Duodenal mucosa (tissue), 2 donors: ENCODE measurements at regions not wholly inside any gene's neighbourhood (a gene's known extent, or its start where the extent isn't known, plus 50 kb on each side); places are given as distances from the start of the nearest gene placed in this dataset.
"Not testable (repeated sequence)": the region's sequence is repeated elsewhere in the genome, so short reads cannot be mapped to it uniquely, and the experiment has no call there.

Source experiments
- H3K27ac ChIP-seq: one replicate; pipeline ENCODE4 v1.7.0; 2013; ENCODE audit warnings: low read depth, low read length
- H3K27me3 ChIP-seq, 2 donors: one replicate each; pipeline ENCODE4 v1.7.0; 2013; ENCODE audit warnings: low read length in 2 of 2, control low read depth in 1 of 2; ENCODE audit not compliant: insufficient read depth in 2 of 2, control insufficient read depth in 1 of 2
- H3K36me3 ChIP-seq, 2 donors: one replicate each; pipeline ENCODE4 v1.7.0; 2013; ENCODE audit warnings: low read length in 2 of 2, control low read depth in 1 of 2; ENCODE audit not compliant: insufficient read depth in 2 of 2, control insufficient read depth in 1 of 2
- H3K4me1 ChIP-seq, 2 donors: one replicate each; pipeline ENCODE4 v1.7.0; 2013; ENCODE audit warnings: low read length in 2 of 2, control low read depth in 1 of 2; ENCODE audit not compliant: insufficient read depth in 2 of 2, control insufficient read depth in 1 of 2
- H3K4me3 ChIP-seq, 2 donors: one replicate each; pipeline ENCODE4 v1.7.0; 2013; ENCODE audit warnings: low read length in 2 of 2, low read depth in 1 of 2
- H3K9ac ChIP-seq, 2 donors: one replicate each; pipeline ENCODE4 v1.7.0; 2013; ENCODE audit warnings: low read length in 2 of 2, low read depth in 1 of 2
- H3K9me3 ChIP-seq, 2 donors: one replicate each; pipeline ENCODE4 v1.7.0; 2013; ENCODE audit warnings: low read length in 2 of 2, control low read depth in 1 of 2; ENCODE audit not compliant: control insufficient read depth in 1 of 2

DNA sequence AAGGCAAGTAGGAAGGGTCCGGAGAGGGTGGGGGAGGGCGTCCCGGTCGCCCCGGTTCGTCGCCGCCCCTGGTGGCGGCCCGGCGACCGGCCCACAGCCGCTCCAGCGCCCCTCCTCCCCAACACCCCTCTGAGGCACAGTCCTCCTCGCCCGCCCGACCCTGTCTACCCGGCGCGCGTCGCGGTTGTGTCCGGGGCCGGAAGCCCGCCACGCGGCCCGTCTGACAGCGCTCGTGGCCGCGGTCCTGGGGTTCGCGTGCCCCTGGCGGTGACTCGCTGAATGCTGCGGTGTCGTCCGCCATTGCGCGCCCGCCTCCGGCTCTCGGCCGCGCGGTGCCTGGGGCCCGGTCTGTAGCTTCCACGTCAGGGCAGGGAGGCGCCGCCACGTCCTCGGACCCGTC is 335.3 kb upstream of the DEFB115 start:
- no peak overlapping the region for H3K4me3 ChIP-seq
- no peaks in the 10 kb centered on the region for H3K27me3 ChIP-seq
- no peaks in the 10 kb centered on the region for H3K36me3 ChIP-seq
- H3K4me1 ChIP-seq, result no peaks in the 10 kb centered on the region
- no peak overlapping the region for H3K27ac ChIP-seq
- no peak overlapping the region for H3K9ac ChIP-seq
- H3K9me3 ChIP-seq, result peaks cover 8 to 11% of the 10 kb centered on the region in 2 donors

DNA sequence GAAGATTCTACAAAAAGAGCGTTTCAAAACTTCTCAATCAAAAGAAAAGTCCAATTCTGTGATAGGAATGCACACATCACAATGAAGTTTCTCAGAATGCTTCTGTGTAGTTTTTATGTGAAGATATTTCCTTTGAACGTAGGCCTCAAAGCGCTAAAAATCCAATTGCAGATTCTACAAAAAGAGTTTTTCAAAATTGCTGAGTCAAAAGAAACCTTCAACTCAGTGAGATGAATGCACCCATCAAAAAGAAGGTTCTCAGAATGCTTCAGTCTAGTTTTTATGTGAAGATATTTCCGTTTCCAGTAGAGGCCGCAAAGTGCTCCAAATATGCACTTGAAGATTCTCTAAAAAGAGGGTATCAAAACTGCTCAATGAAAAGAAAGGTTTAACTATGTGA is 319.7 kb upstream of the DEFB115 start:
- no peak overlapping the region for H3K27ac ChIP-seq
- H3K36me3 ChIP-seq, result no peaks in the 10 kb centered on the region
- H3K9me3 ChIP-seq, result peaks cover 0 to 25% of the 10 kb centered on the region in 2 donors
- H3K4me3 ChIP-seq, result no peak overlapping the region
- H3K4me1 ChIP-seq, result no peaks in the 10 kb centered on the region
- no peak overlapping the region for H3K9ac ChIP-seq
- no peaks in the 10 kb centered on the region for H3K27me3 ChIP-seq

DNA sequence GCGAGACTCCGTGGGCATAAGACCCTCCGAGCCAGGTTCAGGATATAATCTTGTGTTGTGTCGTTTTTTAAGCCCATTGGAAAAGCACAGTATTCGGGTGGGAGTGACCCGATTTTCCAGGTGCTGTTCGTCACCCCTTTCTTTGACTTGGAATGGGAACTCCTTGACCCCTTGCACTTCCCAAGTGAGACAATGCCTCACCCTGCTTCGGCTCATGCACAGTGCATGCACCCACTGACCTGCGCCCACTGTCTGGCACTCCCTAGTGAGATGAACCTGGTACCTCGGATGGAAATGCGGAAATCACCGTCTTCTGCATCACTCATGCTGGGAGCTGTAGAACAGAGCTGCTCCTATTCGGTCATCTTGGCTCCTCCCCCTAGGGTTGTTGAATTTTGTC is 307.7 kb upstream of the DEFB115 start:
- Histone ChIP-seq H3K27ac (no peak overlapping the region), H3K9ac (no peak overlapping the region), H3K4me1 (no peaks in the 10 kb centered on the region), H3K4me3 (no peak overlapping the region), H3K27me3 (no peaks in the 10 kb centered on the region), H3K9me3 (peaks cover 0 to 13% of the 10 kb centered on the region in 2 donors), H3K36me3 (no peaks in the 10 kb centered on the region)

DNA sequence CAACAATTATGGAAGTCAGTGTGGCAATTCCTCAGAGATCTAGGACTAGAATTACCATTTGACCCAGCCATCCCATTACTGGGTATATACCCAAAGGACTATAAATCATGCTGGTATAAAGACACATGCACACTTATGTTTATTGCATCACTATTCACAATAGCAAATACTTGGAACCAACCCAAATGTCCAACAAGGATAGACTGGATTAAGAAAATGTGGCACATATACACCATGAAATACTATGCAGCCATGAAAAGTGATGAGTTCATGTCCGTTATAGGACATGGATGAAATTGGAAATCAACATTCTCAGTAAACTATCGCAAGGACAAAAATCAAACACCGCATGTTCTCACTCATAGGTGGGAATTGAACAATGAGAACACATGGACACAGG is 306.4 kb upstream of the DEFB115 start:
- not testable (repeated sequence) for H3K27ac ChIP-seq, H3K4me3 ChIP-seq, H3K27me3 ChIP-seq, H3K36me3 ChIP-seq, H3K9ac ChIP-seq, H3K4me1 ChIP-seq
- H3K9me3 ChIP-seq, result peaks cover 0 to 13% of the 10 kb centered on the region in 2 donors

DNA sequence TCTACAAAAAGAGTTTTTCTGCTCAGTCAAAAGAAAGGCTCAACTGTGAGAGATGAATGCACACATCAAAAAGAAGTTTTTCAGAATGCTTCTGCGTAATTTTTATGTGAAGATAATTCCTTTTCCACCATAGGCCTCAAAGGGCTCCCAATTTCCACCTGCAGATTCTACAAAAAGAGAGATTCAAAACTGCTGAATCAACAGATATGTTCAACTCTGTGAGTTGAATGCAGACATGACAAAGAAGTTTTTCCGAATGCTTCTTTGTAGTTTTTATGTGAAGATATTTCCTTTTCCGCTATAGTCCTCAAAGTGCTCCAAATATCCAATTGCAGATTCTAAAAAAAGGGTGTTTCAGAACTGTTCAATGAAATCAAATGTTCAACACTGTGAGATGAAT is 300.8 kb upstream of the DEFB115 start:
- not testable (repeated sequence) for H3K4me3 ChIP-seq, H3K27me3 ChIP-seq, H3K9me3 ChIP-seq, H3K36me3 ChIP-seq, H3K27ac ChIP-seq, H3K9ac ChIP-seq, H3K4me1 ChIP-seq

DNA sequence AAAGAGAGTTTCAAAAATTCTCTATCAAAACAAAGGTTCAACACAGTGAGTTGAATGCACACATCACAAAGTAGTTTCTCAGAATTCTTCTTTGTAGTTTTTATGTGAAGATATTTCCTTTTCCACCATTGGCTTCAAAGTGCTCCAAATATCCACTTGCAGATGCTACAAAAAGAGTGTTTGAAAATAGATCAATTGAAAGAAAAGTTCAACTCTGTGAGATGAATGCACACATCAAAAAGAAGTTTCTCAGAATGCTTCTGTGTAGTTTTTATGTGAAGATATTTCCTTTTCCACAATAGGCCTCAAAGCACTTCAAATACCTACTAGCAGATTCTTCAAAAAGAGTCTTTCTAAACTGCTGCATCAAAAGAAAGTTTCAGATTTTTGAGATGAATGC is 298.3 kb upstream of the DEFB115 start:
- H3K4me3 ChIP-seq, H3K4me1 ChIP-seq, H3K9ac ChIP-seq, H3K9me3 ChIP-seq, H3K27ac ChIP-seq, H3K36me3 ChIP-seq, H3K27me3 ChIP-seq: not testable (repeated sequence)

DNA sequence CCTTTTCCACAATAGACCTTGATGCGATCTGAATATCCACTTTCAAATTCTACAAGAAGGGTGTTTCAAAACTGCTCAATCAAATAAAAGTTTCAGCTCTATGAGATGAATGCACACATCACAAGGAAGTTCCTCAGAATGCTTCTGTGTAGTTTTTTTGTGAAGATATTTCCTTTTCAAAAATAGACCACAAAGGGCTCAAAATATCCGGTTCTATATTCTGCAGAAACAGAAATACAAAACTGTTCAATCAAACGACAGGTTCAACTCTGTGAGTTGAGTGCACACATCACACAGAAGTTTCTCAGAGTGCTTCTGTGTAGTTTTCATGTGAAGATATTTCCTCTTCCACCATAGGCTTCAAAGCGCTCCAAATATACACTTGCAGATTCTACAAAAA is 293.9 kb upstream of the DEFB115 start:
- Histone ChIP-seq H3K36me3 (no peaks in the 10 kb centered on the region), H3K27me3 (no peaks in the 10 kb centered on the region), H3K27ac (no peak overlapping the region), H3K4me1 (no peaks in the 10 kb centered on the region), H3K4me3 (no peak overlapping the region), H3K9ac (no peak overlapping the region), H3K9me3 (peaks cover 0 to 23% of the 10 kb centered on the region in 2 donors)

DNA sequence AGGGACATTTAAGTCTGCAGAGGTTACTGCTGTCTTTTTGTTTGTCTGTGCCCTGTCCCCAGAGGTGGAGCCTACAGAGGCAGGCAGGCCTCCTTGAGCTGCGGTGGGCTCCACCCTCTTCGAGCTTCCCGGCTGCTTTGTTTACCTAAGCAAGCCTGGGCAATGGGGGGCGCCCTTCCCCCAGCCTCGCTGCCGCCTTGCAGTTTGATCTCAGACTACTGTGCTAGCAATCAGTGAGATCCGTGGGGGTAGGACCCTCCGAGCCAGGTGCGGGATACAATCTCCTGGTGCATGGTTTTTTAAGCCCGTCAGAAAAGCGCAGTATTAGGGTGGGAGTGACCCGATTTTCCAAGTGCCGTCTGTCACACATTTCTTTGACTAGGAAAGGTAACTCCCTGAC is 281.6 kb upstream of the DEFB115 start:
- H3K9me3 ChIP-seq, H3K27me3 ChIP-seq, H3K36me3 ChIP-seq, H3K9ac ChIP-seq, H3K27ac ChIP-seq, H3K4me3 ChIP-seq, H3K4me1 ChIP-seq: not testable (repeated sequence)

DNA sequence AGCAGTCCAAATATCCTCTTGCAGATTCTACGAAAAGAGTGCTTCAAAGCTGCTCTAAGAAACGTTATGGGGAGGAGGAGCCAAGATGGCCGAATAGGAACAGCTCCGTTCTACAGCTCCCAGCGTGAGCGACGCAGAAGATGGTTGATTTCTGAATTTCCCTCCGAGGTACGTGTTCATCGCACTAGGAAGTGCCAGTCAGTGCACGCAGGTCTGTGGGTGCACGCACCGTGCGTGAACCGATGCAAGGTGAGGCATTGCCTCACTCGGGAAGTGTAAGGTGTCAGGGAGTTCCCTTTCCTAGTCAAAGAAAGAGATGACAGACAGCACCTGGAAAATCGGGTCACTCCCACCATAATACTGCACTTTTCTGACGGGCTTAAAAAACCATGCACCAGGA is 272.1 kb upstream of the DEFB115 start:
- Histone ChIP-seq H3K9ac (no peak overlapping the region), H3K36me3 (no peaks in the 10 kb centered on the region), H3K27me3 (no peaks in the 10 kb centered on the region), H3K4me1 (no peaks in the 10 kb centered on the region), H3K4me3 (no peak overlapping the region), H3K9me3 (peaks cover 9 to 15% of the 10 kb centered on the region in 2 donors), H3K27ac (no peak overlapping the region)
